Keratinocyte (primary cell): ENCODE measurements at regions not wholly inside any gene's neighbourhood (a gene's known extent, or its start where the extent isn't known, plus 50 kb on each side); places are given as distances from the start of the nearest gene placed in this dataset.

Source experiments
- DNase-seq: peaks from one replicate; pipeline ENCODE4 v3.0.0-alpha.2; 2011; ENCODE audit warnings: low read depth, missing footprints, low spot score
- FAIRE-seq: peaks from 2 replicates; lab custom pipeline; 2011; peaks lifted over from hg19 to GRCh38; lab: Jason Lieb, UNC
- H2AFZ ChIP-seq: 2 replicates; pipeline ENCODE4 v1.6.0; 2012; ENCODE audit warnings: low read length, control low read depth, inconsistent platforms; ENCODE audit not compliant: control insufficient read depth
- H3K27ac ChIP-seq: 2 replicates; pipeline ENCODE4 v1.5.1; 2011; ENCODE audit warnings: low read length; ENCODE audit not compliant: control insufficient read depth, insufficient read depth
- H3K27me3 ChIP-seq: 3 replicates; pipeline ENCODE4 v1.6.0; 2011; ENCODE audit warnings: low read length; ENCODE audit not compliant: control insufficient read depth, insufficient read depth; ENCODE audit errors: extremely low read depth
- H3K36me3 ChIP-seq, 2 experiments: 2 replicates in 1 of 2; 3 replicates in 1 of 2; pipeline ENCODE4 v1.5.1; 2011; ENCODE audit warnings: low read length in 2 of 2, mild to moderate bottlenecking in 1 of 2; ENCODE audit not compliant: control insufficient read depth in 2 of 2, insufficient read depth in 2 of 2; ENCODE audit errors: extremely low read depth in 1 of 2
- H3K4me1 ChIP-seq: 3 replicates; pipeline ENCODE4 v1.5.1; 2011; ENCODE audit warnings: low read length; ENCODE audit not compliant: control insufficient read depth, insufficient read depth; ENCODE audit errors: extremely low read depth
- H3K4me2 ChIP-seq: 3 replicates; pipeline ENCODE4 v1.6.0; 2011; ENCODE audit warnings: low read depth, low read length; ENCODE audit not compliant: control insufficient read depth, insufficient read depth; ENCODE audit errors: extremely low read depth
- H3K4me3 ChIP-seq, 3 experiments: fragments of 200-600 bp in 1 of 3; sonication (generic) in 1 of 3; 2 replicates in 2 of 3; 3 replicates in 1 of 3; pipeline ENCODE4 v1.5.1; 2011 to 2016; ENCODE audit warnings: low read length in 3 of 3, mild to moderate bottlenecking in 3 of 3, control low read depth in 2 of 3, inconsistent platforms in 1 of 3, low read depth in 1 of 3, mixed read lengths in 1 of 3, mixed run types in 1 of 3, moderate library complexity in 1 of 3; ENCODE audit not compliant: control insufficient read depth in 2 of 3, insufficient read depth in 2 of 3; ENCODE audit errors: extremely low read depth in 1 of 3
- H3K79me2 ChIP-seq: 2 replicates; pipeline ENCODE4 v1.6.0; 2012; ENCODE audit warnings: low read length; ENCODE audit not compliant: control insufficient read depth, insufficient read depth
- H3K9ac ChIP-seq: 3 replicates; pipeline ENCODE4 v1.6.0; 2011; ENCODE audit warnings: low read length; ENCODE audit not compliant: control insufficient read depth, insufficient read depth; ENCODE audit errors: extremely low read depth
- H3K9me1 ChIP-seq: 3 replicates; pipeline ENCODE4 v1.6.0; 2011; ENCODE audit warnings: low read length; ENCODE audit not compliant: control insufficient read depth, insufficient read depth; ENCODE audit errors: extremely low read depth
- H3K9me3 ChIP-seq: 2 replicates; pipeline ENCODE4 v1.5.1; 2012; ENCODE audit warnings: low read depth, low read length; ENCODE audit not compliant: control insufficient read depth
- H4K20me1 ChIP-seq: 3 replicates; pipeline ENCODE4 v1.6.0; 2011; ENCODE audit warnings: low read length; ENCODE audit not compliant: control insufficient read depth, insufficient read depth; ENCODE audit errors: extremely low read depth
- EZH2 ChIP-seq: IDR thresholded peaks from one replicate; pipeline ENCODE4 v1.6.1; 2012; ENCODE audit warnings: inconsistent platforms, mild to moderate bottlenecking, low read length, moderate library complexity
- dilution Hi-C: fragments of 300-500 bp; cut with MboI; formaldehyde crosslinking; loops from one replicate; pipeline ENCODE4 v1.7.0; 2020; ENCODE audit warnings: low sequenced_read_pairs; ENCODE audit not compliant: extremely low pct_ligation_motif_present
- TF ChIP-seq, protein P1 (sequence below), 3 experiments: IDR thresholded peaks in 1 of 3; conservative IDR thresholded peaks in 1 of 3; optimal IDR thresholded peaks in 1 of 3; 2 replicates in 2 of 3; 3 replicates in 1 of 3; pipeline versions ENCODE3 to v1.5.1; 2011; ENCODE audit warnings: low read length in 3 of 3, mild to moderate bottlenecking in 3 of 3, moderate library complexity in 2 of 3, control low read depth in 1 of 3, inconsistent platforms in 1 of 3; ENCODE audit not compliant: insufficient read depth in 2 of 3; ENCODE audit errors: extremely low read depth in 1 of 3

DNA sequence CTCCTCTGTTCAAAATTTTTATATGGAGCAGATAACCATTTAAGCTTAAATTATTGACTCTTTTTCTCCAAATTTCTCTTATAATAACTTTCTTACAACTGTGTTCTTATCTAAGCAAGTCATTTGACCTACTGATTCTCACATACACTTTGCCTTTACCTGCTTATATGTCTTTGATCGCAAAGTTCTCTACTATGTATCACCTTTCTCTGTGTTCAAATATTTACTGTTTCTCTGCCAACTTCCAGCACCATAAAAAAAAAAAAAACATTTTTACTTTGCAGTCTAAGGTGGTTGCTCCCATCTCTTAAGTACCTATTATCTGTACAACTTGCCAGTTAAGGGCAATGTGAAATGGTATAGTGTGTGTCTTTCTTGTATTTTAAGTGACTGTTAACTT, 100.8 kb upstream of the DPH6 start:
- Histone ChIP-seq H3K27ac (no peak overlapping the region), H3K4me2 (no peak overlapping the region), H3K27me3 (no peaks in the 10 kb centered on the region), H3K79me2 (no peaks in the 10 kb centered on the region), H3K9me1 (no peaks in the 10 kb centered on the region), H3K9ac (no peak overlapping the region), H3K9me3 (no peaks in the 10 kb centered on the region), H3K36me3 (no peaks in the 10 kb centered on the region), H3K4me1 (no peaks in the 10 kb centered on the region), H2AFZ (no peak overlapping the region), H3K4me3 (no peak overlapping the region), H4K20me1 (no peaks in the 10 kb centered on the region)
- dilution Hi-C loops: no loop called here
- TF ChIP-seq EZH2: no peak
- TF ChIP-seq, protein P1, sequence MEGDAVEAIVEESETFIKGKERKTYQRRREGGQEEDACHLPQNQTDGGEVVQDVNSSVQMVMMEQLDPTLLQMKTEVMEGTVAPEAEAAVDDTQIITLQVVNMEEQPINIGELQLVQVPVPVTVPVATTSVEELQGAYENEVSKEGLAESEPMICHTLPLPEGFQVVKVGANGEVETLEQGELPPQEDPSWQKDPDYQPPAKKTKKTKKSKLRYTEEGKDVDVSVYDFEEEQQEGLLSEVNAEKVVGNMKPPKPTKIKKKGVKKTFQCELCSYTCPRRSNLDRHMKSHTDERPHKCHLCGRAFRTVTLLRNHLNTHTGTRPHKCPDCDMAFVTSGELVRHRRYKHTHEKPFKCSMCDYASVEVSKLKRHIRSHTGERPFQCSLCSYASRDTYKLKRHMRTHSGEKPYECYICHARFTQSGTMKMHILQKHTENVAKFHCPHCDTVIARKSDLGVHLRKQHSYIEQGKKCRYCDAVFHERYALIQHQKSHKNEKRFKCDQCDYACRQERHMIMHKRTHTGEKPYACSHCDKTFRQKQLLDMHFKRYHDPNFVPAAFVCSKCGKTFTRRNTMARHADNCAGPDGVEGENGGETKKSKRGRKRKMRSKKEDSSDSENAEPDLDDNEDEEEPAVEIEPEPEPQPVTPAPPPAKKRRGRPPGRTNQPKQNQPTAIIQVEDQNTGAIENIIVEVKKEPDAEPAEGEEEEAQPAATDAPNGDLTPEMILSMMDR (optimal IDR thresholded peaks at IDR 0.05 in 1 of 3, IDR thresholded peaks at IDR 0.05 in 1 of 3, conservative IDR thresholded peaks at IDR 0.05 in 1 of 3; ENCODE audit: extremely low read depth in 1 of 3, insufficient read depth in 2 of 3, low read length in 3 of 3): no peak
- FAIRE-seq (no peak), DNase-seq (no peak)

- DNase-seq (no peak), FAIRE-seq (no peak)
- Histone ChIP-seq H3K9me3 (no peaks in the 10 kb centered on the region), H3K4me2 (no peak overlapping the region), H3K9ac (no peak overlapping the region), H3K27me3 (no peaks in the 10 kb centered on the region), H3K36me3 (no peaks in the 10 kb centered on the region), H4K20me1 (no peaks in the 10 kb centered on the region), H3K4me1 (no peaks in the 10 kb centered on the region), H3K79me2 (no peaks in the 10 kb centered on the region), H3K27ac (no peak overlapping the region), H3K9me1 (no peaks in the 10 kb centered on the region), H3K4me3 (no peak overlapping the region), H2AFZ (no peak overlapping the region)
- TF ChIP-seq EZH2: no peak
- TF ChIP-seq, protein P1 (optimal IDR thresholded peaks at IDR 0.05 in 1 of 3, IDR thresholded peaks at IDR 0.05 in 1 of 3, conservative IDR thresholded peaks at IDR 0.05 in 1 of 3; ENCODE audit: extremely low read depth in 1 of 3, insufficient read depth in 2 of 3, low read length in 3 of 3): no peak
- dilution Hi-C loops: no loop called here
Observed at GRCh38 chr15:35647303-35647702, 101.3 kb upstream of the DPH6 start.
